OCI-LY7 (cell line): ENCODE measurements at regions not wholly inside any gene's neighbourhood (a gene's known extent, or its start where the extent isn't known, plus 50 kb on each side); places are given as distances from the start of the nearest gene placed in this dataset.
"Not testable (repeated sequence)": the region's sequence is repeated elsewhere in the genome, so short reads cannot be mapped to it uniquely, and the experiment has no call there.

Source experiments
- BruUV-seq: library from RNA; stranded (reverse); fragments of 400-500 nt; replicated peaks from 2 replicates; lab custom pipeline; 2021; lab: Mats Ljungman, UMichigan
- CTCF ChIA-PET: fragments of 300-600 bp; sonication (Branson Sonifier 250); formaldehyde crosslinking; loops from one replicate; lab custom pipeline; 2022; ENCODE audit warnings: antibody characterized with exemption; ENCODE audit not compliant: unreplicated experiment; lab: Charles Lee
- POLR2A ChIA-PET: fragments of 300-600 bp; sonication (Branson Sonifier 250); formaldehyde crosslinking; loops from one replicate; lab custom pipeline; 2022; ENCODE audit warnings: antibody characterized with exemption; lab: Charles Lee
- DNase-seq: peaks from one replicate; pipeline ENCODE4 v3.0.0-alpha.2; 2015; ENCODE audit warnings: low spot score
- H2AFZ ChIP-seq: fragments of 200-600 bp; sonication (generic), shearing (Covaris generic); 2 replicates; pipeline ENCODE4 v1.6.1; 2014; ENCODE audit warnings: mild to moderate bottlenecking, antibody characterized with exemption, low read length, moderate library complexity
- H3K27ac ChIP-seq: fragments of 200-600 bp; sonication (generic); 2 replicates; pipeline ENCODE4 v1.5.1; 2014; ENCODE audit warnings: mixed run types, low read depth, mild to moderate bottlenecking, moderate library complexity, low read length, inconsistent platforms; ENCODE audit not compliant: poor library complexity, severe bottlenecking
- H3K36me3 ChIP-seq: fragments of 200-600 bp; sonication (generic); 2 replicates; pipeline ENCODE4 v1.6.1; 2014; ENCODE audit warnings: mild to moderate bottlenecking, antibody characterized with exemption, low read length, moderate library complexity, mixed read lengths; ENCODE audit not compliant: insufficient read depth
- H3K4me1 ChIP-seq: fragments of 200-600 bp; sonication (generic); 2 replicates; pipeline ENCODE4 v1.5.1; 2014; ENCODE audit warnings: mild to moderate bottlenecking, low read length; ENCODE audit not compliant: insufficient read depth, poor library complexity, severe bottlenecking
- H3K4me2 ChIP-seq: fragments of 200-600 bp; sonication (generic); 2 replicates; pipeline ENCODE4 v1.6.1; 2014; ENCODE audit warnings: mild to moderate bottlenecking, low read length
- H3K4me3 ChIP-seq: fragments of 200-600 bp; sonication (generic); 2 replicates; pipeline ENCODE4 v1.5.1; 2014; ENCODE audit warnings: mild to moderate bottlenecking, low read depth, low read length; ENCODE audit not compliant: poor library complexity, severe bottlenecking
- H3K79me2 ChIP-seq: fragments of 200-600 bp; sonication (generic); 2 replicates; pipeline ENCODE4 v1.6.1; 2016; ENCODE audit warnings: low read depth, mild to moderate bottlenecking, low read length, moderate library complexity, mixed read lengths; ENCODE audit not compliant: insufficient read depth
- H3K9me2 ChIP-seq: fragments of 200-600 bp; sonication (generic); 2 replicates; pipeline ENCODE4 v1.6.1; 2016; ENCODE audit warnings: mild to moderate bottlenecking, low read length, mixed read lengths; ENCODE audit not compliant: insufficient read depth
- H3K9me3 ChIP-seq: fragments of 200-600 bp; sonication (generic); 2 replicates; pipeline ENCODE4 v1.6.1; 2014; ENCODE audit warnings: mild to moderate bottlenecking, mixed run types, low read length, mixed read lengths
- H4K20me1 ChIP-seq: fragments of 200-600 bp; sonication (generic); 2 replicates; pipeline ENCODE4 v1.6.1; 2014; ENCODE audit warnings: mild to moderate bottlenecking, antibody characterized with exemption, low read length, moderate library complexity, mixed read lengths; ENCODE audit not compliant: insufficient read depth
- EZH2phosphoT487 ChIP-seq: fragments of 200-600 bp; sonication (generic); IDR thresholded peaks from 2 replicates; pipeline ENCODE4 v1.6.1; 2018; ENCODE audit warnings: low read depth, borderline replicate concordance, mild to moderate bottlenecking, mixed run types, antibody characterized with exemption, low read length, moderate library complexity, mixed read lengths
- intact Hi-C: fragments of 100-400 bp; cut with micrococcal nuclease; formaldehyde crosslinking; loops from one replicate; pipeline ENCODE4 v1.10.0; 2022; ENCODE audit not compliant: unreplicated experiment
- TF ChIP-seq, protein P1 (sequence below): fragments of 200-600 bp; sonication (generic); conservative IDR thresholded peaks from 2 replicates; pipeline ENCODE4 v1.5.1; 2014; ENCODE audit warnings: mild to moderate bottlenecking, antibody characterized with exemption, low read length, moderate library complexity, mixed read lengths

DNA sequence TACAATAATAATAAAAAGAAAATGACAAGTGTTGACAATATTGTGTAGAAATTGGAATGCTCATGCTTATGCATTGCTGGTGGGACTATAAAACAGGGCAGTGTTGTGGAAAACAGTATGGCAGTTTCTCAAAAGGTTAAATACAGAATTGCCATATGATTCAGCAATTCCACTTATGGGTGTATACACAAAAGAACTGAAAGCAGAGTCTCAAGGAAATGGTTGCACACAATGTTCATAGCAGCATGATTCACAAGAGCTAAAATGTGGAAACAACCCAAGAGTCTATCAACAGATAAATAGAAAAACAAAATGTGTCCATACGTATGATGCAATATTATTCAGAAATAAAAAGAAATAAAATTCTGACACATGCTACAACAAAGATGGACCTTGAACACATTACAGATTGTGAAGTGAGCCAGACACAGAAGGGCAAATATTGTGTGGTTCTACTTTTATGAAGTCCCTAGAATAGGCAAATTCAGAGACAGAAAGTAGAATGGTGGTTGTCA lies 64.8 kb upstream of the GRM8 start:
- Histone ChIP-seq H2AFZ (no peak overlapping the region), H4K20me1 (no peaks in the 10 kb centered on the region), H3K79me2 (no peaks in the 10 kb centered on the region), H3K4me1 (no peaks in the 10 kb centered on the region), H3K9me3 (no peaks in the 10 kb centered on the region), H3K9me2 (no peaks in the 10 kb centered on the region), H3K36me3 (no peaks in the 10 kb centered on the region), H3K4me2 (no peak overlapping the region), H3K27ac (no peak overlapping the region), H3K4me3 (no peak overlapping the region)
- DNase-seq, result no peak
- CTCF ChIA-PET, result no interaction called here
- POLR2A ChIA-PET, result interaction anchor here (0.6 to 0.7 kb wide), 2 partner anchors 88 to 786 kb away, joined by 3 read pairs; no protein-coding TSS in a partner anchor
- no TSS peak for BruUV-seq
- TF ChIP-seq, protein P1, sequence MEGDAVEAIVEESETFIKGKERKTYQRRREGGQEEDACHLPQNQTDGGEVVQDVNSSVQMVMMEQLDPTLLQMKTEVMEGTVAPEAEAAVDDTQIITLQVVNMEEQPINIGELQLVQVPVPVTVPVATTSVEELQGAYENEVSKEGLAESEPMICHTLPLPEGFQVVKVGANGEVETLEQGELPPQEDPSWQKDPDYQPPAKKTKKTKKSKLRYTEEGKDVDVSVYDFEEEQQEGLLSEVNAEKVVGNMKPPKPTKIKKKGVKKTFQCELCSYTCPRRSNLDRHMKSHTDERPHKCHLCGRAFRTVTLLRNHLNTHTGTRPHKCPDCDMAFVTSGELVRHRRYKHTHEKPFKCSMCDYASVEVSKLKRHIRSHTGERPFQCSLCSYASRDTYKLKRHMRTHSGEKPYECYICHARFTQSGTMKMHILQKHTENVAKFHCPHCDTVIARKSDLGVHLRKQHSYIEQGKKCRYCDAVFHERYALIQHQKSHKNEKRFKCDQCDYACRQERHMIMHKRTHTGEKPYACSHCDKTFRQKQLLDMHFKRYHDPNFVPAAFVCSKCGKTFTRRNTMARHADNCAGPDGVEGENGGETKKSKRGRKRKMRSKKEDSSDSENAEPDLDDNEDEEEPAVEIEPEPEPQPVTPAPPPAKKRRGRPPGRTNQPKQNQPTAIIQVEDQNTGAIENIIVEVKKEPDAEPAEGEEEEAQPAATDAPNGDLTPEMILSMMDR, result no peak
- intact Hi-C loops, result no loop called here

DNA sequence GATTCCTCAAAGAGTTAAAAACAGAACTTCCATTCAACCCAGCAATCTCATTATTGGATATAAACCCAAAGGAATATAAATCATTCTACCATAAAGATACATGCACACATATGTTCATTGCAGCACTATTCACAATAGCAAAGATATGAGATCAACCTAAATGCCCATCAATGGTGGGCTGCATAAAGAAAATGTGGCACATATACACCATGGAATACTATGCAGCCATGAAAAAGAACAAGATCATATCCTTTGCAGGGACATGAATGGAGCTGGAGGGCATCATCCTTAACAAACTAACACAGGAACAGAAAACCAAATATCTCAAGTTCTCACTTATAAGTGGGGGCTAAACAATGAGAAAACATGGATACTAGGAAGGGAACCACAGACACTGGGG lies 64.1 kb upstream of the GRM8 start:
- H3K4me2 ChIP-seq, H3K9me3 ChIP-seq, H3K36me3 ChIP-seq, intact Hi-C loops, H3K4me3 ChIP-seq, BruUV-seq, POLR2A ChIA-PET, H3K79me2 ChIP-seq, H2AFZ ChIP-seq, H3K27ac ChIP-seq, H3K9me2 ChIP-seq, DNase-seq, H3K4me1 ChIP-seq, H4K20me1 ChIP-seq, CTCF ChIA-PET: not testable (repeated sequence)

DNA sequence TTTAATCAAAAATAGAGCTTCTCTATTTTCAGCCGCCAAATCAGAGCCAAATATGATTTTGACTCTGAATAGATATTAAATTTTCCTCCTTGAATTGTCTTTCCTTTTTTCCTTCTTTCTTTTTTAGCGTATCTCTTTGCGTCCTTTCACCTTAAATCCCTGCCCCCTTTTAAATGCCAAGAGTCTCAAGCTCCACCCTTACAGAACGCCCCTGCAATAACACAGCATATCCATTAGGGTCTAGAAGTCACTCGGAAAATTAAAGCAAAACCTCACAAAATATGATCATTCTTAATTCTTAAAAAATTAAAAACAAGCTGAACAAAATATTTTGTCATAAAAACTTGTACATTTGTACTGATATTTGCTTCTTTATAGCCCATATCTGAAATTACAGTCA lies 51.3 kb upstream of the GRM8 start:
- no TSS peak for BruUV-seq
- DNase-seq, result no peak
- Histone ChIP-seq H3K36me3 (no peaks in the 10 kb centered on the region), H3K4me2 (no peak overlapping the region), H3K79me2 (no peaks in the 10 kb centered on the region), H3K9me2 (no peaks in the 10 kb centered on the region), H3K27ac (no peak overlapping the region), H3K9me3 (no peaks in the 10 kb centered on the region), H4K20me1 (no peaks in the 10 kb centered on the region), H2AFZ (no peak overlapping the region), H3K4me1 (no peaks in the 10 kb centered on the region), H3K4me3 (no peak overlapping the region)
- TF ChIP-seq EZH2phosphoT487, result no peak
- TF ChIP-seq, protein P1, result 0 out of 2 replicates have a peak, but pooled peaks have one; percentile 17
- CTCF ChIA-PET, result no interaction called here
- intact Hi-C loops, result no loop called here
- POLR2A ChIA-PET, result interaction anchor here (0.6 to 1.6 kb wide), 6 partner anchors 9 to 579 kb away, joined by 3 to 6 read pairs (median 3); no protein-coding TSS in a partner anchor
